ENCODE measurements at regions not wholly inside any gene's neighbourhood (a gene's known extent, or its start where the extent isn't known, plus 50 kb on each side); places are given as distances from the start of the nearest gene placed in this dataset.

DNA sequence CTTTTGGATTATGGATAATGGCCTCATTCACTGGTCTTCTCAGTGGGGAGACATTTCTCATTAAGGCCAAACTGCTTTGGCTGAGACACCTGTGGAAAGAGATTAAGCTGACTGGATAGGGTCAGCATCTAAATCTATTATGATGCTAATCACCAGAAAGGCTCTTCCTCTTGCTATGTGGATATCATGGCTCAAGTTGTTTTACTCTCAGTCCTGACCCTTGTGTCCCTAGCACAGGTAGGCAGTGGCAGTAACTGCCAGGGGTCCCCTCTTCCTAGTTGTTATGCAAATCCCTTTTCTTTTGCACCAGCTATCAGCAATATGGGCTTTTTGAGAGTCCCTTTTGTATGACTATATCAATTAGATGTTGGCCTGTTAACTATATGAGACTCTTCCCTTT, 335.7 kb upstream of the PLET1 start:
- H3K9me3 ChIP-seq (ENCODE audit: control insufficient read depth in 4 of 4, low read length in 3 of 4), result no peaks in the 10 kb centered on the region
- no peak for DNase-seq (ENCODE audit: low spot score)
- no peaks in the 10 kb centered on the region for H3K4me1 ChIP-seq (ENCODE audit: control insufficient read depth in 4 of 4, insufficient read depth in 4 of 4, low read length in 3 of 4)
- no peak overlapping the region for H3K9ac ChIP-seq (ENCODE audit: low read depth in 1 of 2, low read length in 2 of 2)
- H3K36me3 ChIP-seq (ENCODE audit: control insufficient read depth in 4 of 4, insufficient read depth in 3 of 4, low read depth in 1 of 4, low read length in 3 of 4), result no peaks in the 10 kb centered on the region
- H3K27me3 ChIP-seq (ENCODE audit: control insufficient read depth in 4 of 4, insufficient read depth in 4 of 4, low read length in 3 of 4), result no peaks in the 10 kb centered on the region
- H3K27ac ChIP-seq (ENCODE audit: low read depth in 1 of 2, low read length in 2 of 2), result no peak overlapping the region
- TF ChIP-seq GABPA (IDR thresholded peaks at IDR 0.05 in 1 of 2, conservative IDR thresholded peaks at IDR 0.05 in 1 of 2), result no peak
- TF ChIP-seq, protein P1, sequence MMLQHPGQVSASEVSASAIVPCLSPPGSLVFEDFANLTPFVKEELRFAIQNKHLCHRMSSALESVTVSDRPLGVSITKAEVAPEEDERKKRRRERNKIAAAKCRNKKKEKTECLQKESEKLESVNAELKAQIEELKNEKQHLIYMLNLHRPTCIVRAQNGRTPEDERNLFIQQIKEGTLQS (IDR thresholded peaks at IDR 0.05), result no peak
- no peak for TF ChIP-seq RXRA (IDR thresholded peaks at IDR 0.05)
- no peak for TF ChIP-seq TAF1 (conservative IDR thresholded peaks at IDR 0.05)
- TF ChIP-seq FOXA2 (IDR thresholded peaks at IDR 0.05), result no peak
- TF ChIP-seq HNF4A (conservative IDR thresholded peaks at IDR 0.05), result no peak
- TF ChIP-seq EGR1 (IDR thresholded peaks at IDR 0.05; ENCODE audit: low read depth in 2 of 2), result no peak
- TF ChIP-seq FOXA1 (IDR thresholded peaks at IDR 0.05), result no peak
- no peak overlapping the region for H3K4me3 ChIP-seq (ENCODE audit: low read depth in 1 of 3, low read length in 3 of 3)

DNA sequence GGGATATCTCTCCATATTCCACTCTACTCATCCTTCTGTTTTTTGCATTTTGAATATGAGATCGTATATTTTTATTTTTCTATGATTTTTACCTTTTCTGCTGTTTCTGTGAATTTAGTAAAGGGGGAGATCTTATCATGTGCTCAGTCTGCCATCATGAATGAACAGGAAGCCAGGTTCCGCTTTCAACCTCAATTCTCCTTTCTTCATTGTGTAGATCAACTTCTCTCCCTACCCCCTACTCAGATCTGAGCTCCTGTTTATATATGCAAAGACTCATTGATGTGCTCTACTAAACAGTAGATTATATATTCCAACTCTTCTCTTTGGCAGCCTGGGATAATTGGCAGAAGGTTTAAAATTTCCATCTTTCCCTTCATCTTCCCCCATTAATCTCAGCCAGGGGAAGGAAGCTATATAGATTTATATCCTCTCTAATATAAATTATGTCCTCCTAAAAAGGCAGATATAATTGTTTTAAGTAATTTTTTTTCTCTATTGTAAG, 336.7 kb upstream of the PLET1 start:
- H3K4me3 ChIP-seq (ENCODE audit: low read depth in 1 of 3, low read length in 3 of 3), result no peak overlapping the region
- TF ChIP-seq, protein P2, sequence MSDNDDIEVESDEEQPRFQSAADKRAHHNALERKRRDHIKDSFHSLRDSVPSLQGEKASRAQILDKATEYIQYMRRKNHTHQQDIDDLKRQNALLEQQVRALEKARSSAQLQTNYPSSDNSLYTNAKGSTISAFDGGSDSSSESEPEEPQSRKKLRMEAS (IDR thresholded peaks at IDR 0.05), result no peak
- TF ChIP-seq FOXA2 (IDR thresholded peaks at IDR 0.05) (no peak), NR2F2 (IDR thresholded peaks at IDR 0.05) (no peak), HNF4A (conservative IDR thresholded peaks at IDR 0.05) (no peak), JUND (IDR thresholded peaks at IDR 0.05) (no peak), GABPA (IDR thresholded peaks at IDR 0.05 in 1 of 2, conservative IDR thresholded peaks at IDR 0.05 in 1 of 2) (no peak), FOXA1 (IDR thresholded peaks at IDR 0.05) (no peak), RAD21 (IDR thresholded peaks at IDR 0.05) (no peak)
- TF ChIP-seq, protein P1 (IDR thresholded peaks at IDR 0.05), result no peak
- no peaks in the 10 kb centered on the region for H3K27me3 ChIP-seq (ENCODE audit: control insufficient read depth in 4 of 4, insufficient read depth in 4 of 4, low read length in 3 of 4)
- H3K9ac ChIP-seq (ENCODE audit: low read depth in 1 of 2, low read length in 2 of 2), result no peak overlapping the region
- WGBS, result 82% methylated on average over 2 of the region's 2 CpGs
- H3K9me3 ChIP-seq (ENCODE audit: control insufficient read depth in 4 of 4, low read length in 3 of 4), result no peaks in the 10 kb centered on the region
- H3K4me1 ChIP-seq (ENCODE audit: control insufficient read depth in 4 of 4, insufficient read depth in 4 of 4, low read length in 3 of 4), result no peaks in the 10 kb centered on the region
- no peak for DNase-seq (ENCODE audit: low spot score)
- no peaks in the 10 kb centered on the region for H3K36me3 ChIP-seq (ENCODE audit: control insufficient read depth in 4 of 4, insufficient read depth in 3 of 4, low read depth in 1 of 4, low read length in 3 of 4)
- H3K27ac ChIP-seq (ENCODE audit: low read depth in 1 of 2, low read length in 2 of 2), result no peak overlapping the region

DNA sequence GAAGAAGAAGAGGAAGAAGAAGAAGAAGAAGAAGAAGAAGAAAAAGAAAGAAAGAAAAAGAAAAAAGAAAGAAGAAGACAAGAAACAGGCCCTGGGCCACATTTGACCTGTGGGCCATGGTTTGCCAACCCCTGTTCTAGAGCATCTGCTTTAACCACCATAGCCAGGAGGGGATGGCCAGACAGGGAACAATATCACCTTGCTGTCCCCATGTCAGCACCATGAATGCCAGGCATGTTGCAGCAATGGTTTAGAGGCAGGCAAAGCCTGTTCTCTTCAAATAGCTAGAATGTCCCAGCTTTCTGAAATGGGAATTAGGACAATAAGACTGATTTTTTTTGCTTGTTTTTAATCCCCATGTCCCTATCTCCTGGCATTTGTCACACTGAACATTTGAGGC, 338.6 kb upstream of the PLET1 start:
- Histone ChIP-seq H3K27ac (ENCODE audit: low read depth in 1 of 2, low read length in 2 of 2) (no peak overlapping the region), H3K9me3 (ENCODE audit: control insufficient read depth in 4 of 4, low read length in 3 of 4) (no peaks in the 10 kb centered on the region), H3K4me1 (ENCODE audit: control insufficient read depth in 4 of 4, insufficient read depth in 4 of 4, low read length in 3 of 4) (no peaks in the 10 kb centered on the region), H3K27me3 (ENCODE audit: control insufficient read depth in 4 of 4, insufficient read depth in 4 of 4, low read length in 3 of 4) (peaks cover 0 to 5% (median 0%) of the 10 kb centered on the region in 4 donors), H3K36me3 (ENCODE audit: control insufficient read depth in 4 of 4, insufficient read depth in 3 of 4, low read depth in 1 of 4, low read length in 3 of 4) (no peaks in the 10 kb centered on the region), H3K4me3 (ENCODE audit: low read depth in 1 of 3, low read length in 3 of 3) (no peak overlapping the region), H3K9ac (ENCODE audit: low read depth in 1 of 2, low read length in 2 of 2) (no peak overlapping the region)
- TF ChIP-seq, protein P2 (IDR thresholded peaks at IDR 0.05), result no peak
- TF ChIP-seq YY1 (IDR thresholded peaks at IDR 0.05), result no peak
- no peak for TF ChIP-seq RXRA (IDR thresholded peaks at IDR 0.05)
- no peak for TF ChIP-seq EGR1 (IDR thresholded peaks at IDR 0.05; ENCODE audit: low read depth in 2 of 2)
- TF ChIP-seq FOXA2 (IDR thresholded peaks at IDR 0.05), result no peak
- TF ChIP-seq TAF1 (conservative IDR thresholded peaks at IDR 0.05), result no peak
- no peak for DNase-seq (ENCODE audit: low spot score)

Data from liver (tissue), 7 donors.